ENCODE measurements at regions not wholly inside any gene's neighbourhood (a gene's known extent, or its start where the extent isn't known, plus 50 kb on each side); places are given as distances from the start of the nearest gene placed in this dataset.

DNA sequence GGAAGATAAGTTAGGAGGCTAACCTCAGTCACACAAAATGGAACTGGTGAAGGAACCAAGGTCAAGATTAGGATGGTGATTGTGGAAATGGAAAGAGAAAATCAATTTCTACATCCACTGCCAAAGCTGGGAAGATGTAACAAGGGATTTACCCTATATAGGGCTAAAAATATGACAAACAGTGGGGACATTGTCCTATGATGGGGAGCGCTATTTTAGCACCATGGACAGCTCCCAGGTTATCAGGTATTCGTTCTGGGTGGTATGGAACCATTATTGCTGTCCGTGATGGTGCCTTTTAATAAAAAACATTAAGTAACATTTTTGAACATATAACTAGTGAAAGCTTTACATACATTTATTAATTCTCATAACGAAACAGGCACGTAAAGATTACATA, 124.0 kb downstream of the NDUFA12 start:
- Histone ChIP-seq H3K36me3 (ENCODE audit: control insufficient read depth in 2 of 2, extremely low read depth in 1 of 2, insufficient read depth in 2 of 2, low read length in 2 of 2) (no peaks in the 10 kb centered on the region), H3K4me2 (ENCODE audit: insufficient read depth, low read length) (no peak overlapping the region), H3K9ac (replicated peaks; ENCODE audit: extremely low read depth, insufficient read depth, low read length) (no peak overlapping the region), H3K9me1 (replicated peaks; ENCODE audit: control insufficient read depth, extremely low read depth, insufficient read depth, low read length) (no peaks in the 10 kb centered on the region), H3K27me3 (ENCODE audit: control insufficient read depth in 2 of 2, insufficient read depth in 2 of 2, low read length in 2 of 2) (peaks cover 10 to 17% of the 10 kb centered on the region in 2 experiments), H3K9me3 (replicated peaks; ENCODE audit: control insufficient read depth, insufficient read depth, low read length) (no peaks in the 10 kb centered on the region), H3K27ac (ENCODE audit: insufficient read depth, low read depth, low read length) (no peak overlapping the region), H3K4me3 (replicated peaks in 1 of 3; ENCODE audit: insufficient read depth in 1 of 3, low read depth in 1 of 3, low read length in 3 of 3) (no peak overlapping the region), H3K4me1 (ENCODE audit: control insufficient read depth, extremely low read depth, insufficient read depth, low read length) (no peaks in the 10 kb centered on the region), H3K79me2 (ENCODE audit: control insufficient read depth, insufficient read depth, low read length) (no peaks in the 10 kb centered on the region), H4K20me1 (replicated peaks; ENCODE audit: control insufficient read depth, extremely low read depth, insufficient read depth, low read length) (no peaks in the 10 kb centered on the region), H2AFZ (ENCODE audit: low read depth, low read length) (no peak overlapping the region)
- BruUV-seq (replicated peaks) = no TSS peak
- dilution Hi-C loops (cut with MboI; ENCODE audit: extremely low pct_ligation_motif_present, low sequenced_read_pairs) (no loop called here), intact Hi-C loops (cut with micrococcal nuclease) (loop anchor here (5.0 kb wide), 1 partner anchor 232 kb away; no protein-coding TSS in a partner anchor)
- FAIRE-seq (no peak), DNase-seq (ENCODE audit: low read depth, low spot score) (no peak)
- TF ChIP-seq, protein P1, sequence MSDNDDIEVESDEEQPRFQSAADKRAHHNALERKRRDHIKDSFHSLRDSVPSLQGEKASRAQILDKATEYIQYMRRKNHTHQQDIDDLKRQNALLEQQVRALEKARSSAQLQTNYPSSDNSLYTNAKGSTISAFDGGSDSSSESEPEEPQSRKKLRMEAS (IDR thresholded peaks at IDR 0.05; ENCODE audit: insufficient read depth, insufficient read length) = no peak
- TF ChIP-seq GATA2 (IDR thresholded peaks at IDR 0.05; ENCODE audit: insufficient read depth, insufficient read length, low read depth, low read length) = no peak
- TF ChIP-seq FOS (IDR thresholded peaks at IDR 0.05; ENCODE audit: borderline replicate concordance, insufficient read depth, low read length) = no peak
- ChIA-PET CTCF (no interaction called here), POLR2A (no interaction called here)

DNA sequence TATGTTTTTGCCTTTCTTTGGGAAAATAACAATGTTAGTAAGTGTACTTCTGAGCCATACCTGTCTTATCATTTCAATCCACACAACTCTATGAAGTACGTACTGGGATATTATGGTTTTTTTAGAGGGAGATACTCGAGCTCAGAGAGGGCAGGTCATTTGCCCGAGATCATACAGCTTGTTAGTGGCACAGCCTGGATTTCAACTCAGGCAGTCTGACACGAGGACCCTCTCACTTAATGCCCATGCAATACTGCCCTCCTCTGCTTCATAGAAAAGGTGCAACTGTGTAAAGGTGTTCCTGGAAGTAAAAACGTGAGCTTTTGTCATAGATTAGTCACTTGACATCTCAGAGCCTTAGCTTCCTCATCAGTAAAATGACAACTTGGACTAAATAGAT, 128.0 kb downstream of the NDUFA12 start:
- no TSS peak for BruUV-seq (replicated peaks)
- POLR2A ChIA-PET = no interaction called here
- no peaks in the 10 kb centered on the region for H3K9me1 ChIP-seq (replicated peaks; ENCODE audit: control insufficient read depth, extremely low read depth, insufficient read depth, low read length)

More for the DNA sequence above, 128.0 kb downstream of the NDUFA12 start:
- intact Hi-C loops (cut with micrococcal nuclease) (loop anchor here (1.0 to 5.0 kb wide), 2 partner anchors 228 to 329 kb away; no protein-coding TSS in a partner anchor), dilution Hi-C loops (cut with MboI; ENCODE audit: extremely low pct_ligation_motif_present, low sequenced_read_pairs) (no loop called here)
- Histone ChIP-seq H3K4me3 (replicated peaks in 1 of 3; ENCODE audit: insufficient read depth in 1 of 3, low read depth in 1 of 3, low read length in 3 of 3) (no peak overlapping the region), H3K9me3 (replicated peaks; ENCODE audit: control insufficient read depth, insufficient read depth, low read length) (no peaks in the 10 kb centered on the region), H2AFZ (ENCODE audit: low read depth, low read length) (no peak overlapping the region), H3K9ac (replicated peaks; ENCODE audit: extremely low read depth, insufficient read depth, low read length) (no peak overlapping the region), H4K20me1 (replicated peaks; ENCODE audit: control insufficient read depth, extremely low read depth, insufficient read depth, low read length) (no peaks in the 10 kb centered on the region), H3K27me3 (ENCODE audit: control insufficient read depth in 2 of 2, insufficient read depth in 2 of 2, low read length in 2 of 2) (peaks cover 44 to 52% of the 10 kb centered on the region in 2 experiments), H3K4me1 (ENCODE audit: control insufficient read depth, extremely low read depth, insufficient read depth, low read length) (no peaks in the 10 kb centered on the region), H3K36me3 (ENCODE audit: control insufficient read depth in 2 of 2, extremely low read depth in 1 of 2, insufficient read depth in 2 of 2, low read length in 2 of 2) (no peaks in the 10 kb centered on the region), H3K27ac (ENCODE audit: insufficient read depth, low read depth, low read length) (no peak overlapping the region), H3K79me2 (ENCODE audit: control insufficient read depth, insufficient read depth, low read length) (no peaks in the 10 kb centered on the region), H3K4me2 (ENCODE audit: insufficient read depth, low read length) (no peak overlapping the region)
- DNase-seq (ENCODE audit: low read depth, low spot score) (peak; percentile 41), FAIRE-seq (peak; percentile 24)
- TF ChIP-seq FOS (IDR thresholded peaks at IDR 0.05; ENCODE audit: borderline replicate concordance, insufficient read depth, low read length) = no peak
- TF ChIP-seq, protein P2, sequence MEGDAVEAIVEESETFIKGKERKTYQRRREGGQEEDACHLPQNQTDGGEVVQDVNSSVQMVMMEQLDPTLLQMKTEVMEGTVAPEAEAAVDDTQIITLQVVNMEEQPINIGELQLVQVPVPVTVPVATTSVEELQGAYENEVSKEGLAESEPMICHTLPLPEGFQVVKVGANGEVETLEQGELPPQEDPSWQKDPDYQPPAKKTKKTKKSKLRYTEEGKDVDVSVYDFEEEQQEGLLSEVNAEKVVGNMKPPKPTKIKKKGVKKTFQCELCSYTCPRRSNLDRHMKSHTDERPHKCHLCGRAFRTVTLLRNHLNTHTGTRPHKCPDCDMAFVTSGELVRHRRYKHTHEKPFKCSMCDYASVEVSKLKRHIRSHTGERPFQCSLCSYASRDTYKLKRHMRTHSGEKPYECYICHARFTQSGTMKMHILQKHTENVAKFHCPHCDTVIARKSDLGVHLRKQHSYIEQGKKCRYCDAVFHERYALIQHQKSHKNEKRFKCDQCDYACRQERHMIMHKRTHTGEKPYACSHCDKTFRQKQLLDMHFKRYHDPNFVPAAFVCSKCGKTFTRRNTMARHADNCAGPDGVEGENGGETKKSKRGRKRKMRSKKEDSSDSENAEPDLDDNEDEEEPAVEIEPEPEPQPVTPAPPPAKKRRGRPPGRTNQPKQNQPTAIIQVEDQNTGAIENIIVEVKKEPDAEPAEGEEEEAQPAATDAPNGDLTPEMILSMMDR (IDR thresholded peaks at IDR 0.05; ENCODE audit: extremely low read depth in 1 of 2, insufficient read depth in 1 of 2, low read depth in 1 of 2, low read length in 2 of 2) = peak in 1 of 2 donors; percentile 27
- CTCF ChIA-PET = interaction anchor here (0.6 to 2.3 kb wide), 14 partner anchors 13 to 659 kb away, joined by 3 to 9 read pairs (median 4); no protein-coding TSS in a partner anchor
